ENCODE measurements at regions not wholly inside any gene's neighbourhood (a gene's known extent, or its start where the extent isn't known, plus 50 kb on each side); places are given as distances from the start of the nearest gene placed in this dataset.

- H2AFZ ChIP-seq (ENCODE audit: low read depth) = no peak overlapping the region
These were observed 51.3 kb upstream of the ARMC2 start for GRCh38 chr6:108796875-108797274.

GRCh38 chr6:108797951-108798669 lies 50.1 kb upstream of the ARMC2 start:
- no peaks in the 10 kb centered on the region for H3K4me1 ChIP-seq (ENCODE audit: low read depth, poor library complexity, severe bottlenecking)
- no peaks in the 10 kb centered on the region for H4K20me1 ChIP-seq (ENCODE audit: insufficient read depth)
- no peaks in the 10 kb centered on the region for H3K79me2 ChIP-seq (ENCODE audit: insufficient read depth, low read depth)
- no peak for TF ChIP-seq CTCF (conservative IDR thresholded peaks at IDR 0.05; ENCODE audit: low read depth, low read length)
- H3K9ac ChIP-seq = no peak overlapping the region
- no peak overlapping the region for H2AFZ ChIP-seq (ENCODE audit: low read depth)
- no peak overlapping the region for H3K27ac ChIP-seq
- H3K27me3 ChIP-seq (ENCODE audit: insufficient read depth, low read depth) = no peaks in the 10 kb centered on the region
- H3K4me3 ChIP-seq (IDR thresholded peaks at IDR 0.05; ENCODE audit: insufficient read depth, low read depth, low read length) = no peak overlapping the region
- no peak overlapping the region for H3K4me2 ChIP-seq
- no peaks in the 10 kb centered on the region for H3K36me3 ChIP-seq (ENCODE audit: insufficient read depth)

More at GRCh38 chr6:108796875-108797274, 51.3 kb upstream of the ARMC2 start:
- Histone ChIP-seq H3K9ac (no peak overlapping the region), H4K20me1 (ENCODE audit: insufficient read depth) (no peaks in the 10 kb centered on the region), H3K27ac (no peak overlapping the region), H3K4me3 (IDR thresholded peaks at IDR 0.05; ENCODE audit: insufficient read depth, low read depth, low read length) (no peak overlapping the region), H3K79me2 (ENCODE audit: insufficient read depth, low read depth) (no peaks in the 10 kb centered on the region), H3K4me1 (ENCODE audit: low read depth, poor library complexity, severe bottlenecking) (no peaks in the 10 kb centered on the region), H3K27me3 (ENCODE audit: insufficient read depth, low read depth) (no peaks in the 10 kb centered on the region), H3K4me2 (no peak overlapping the region), H3K36me3 (ENCODE audit: insufficient read depth) (no peaks in the 10 kb centered on the region)
- TF ChIP-seq CTCF (conservative IDR thresholded peaks at IDR 0.05; ENCODE audit: low read depth, low read length) = no peak

All from KMS-11 (cell line).